ENCODE measurements at regions not wholly inside any gene's neighbourhood (a gene's known extent, or its start where the extent isn't known, plus 50 kb on each side); places are given as distances from the start of the nearest gene placed in this dataset.

GRCh38 chr12:19739195-19739776 lies 300.0 kb downstream of the AEBP2 start:
- TF ChIP-seq CTCF (conservative IDR thresholded peaks at IDR 0.05; ENCODE audit: low read length): peak; percentile 80
- TF ChIP-seq EZH2phosphoT487 (IDR thresholded peaks at IDR 0.05; ENCODE audit: borderline replicate concordance): no peak
